Stomach (tissue), 8 donors: ENCODE measurements at regions not wholly inside any gene's neighbourhood (a gene's known extent, or its start where the extent isn't known, plus 50 kb on each side); places are given as distances from the start of the nearest gene placed in this dataset.

Source experiments
- DNase-seq, 2 donors: peaks; one replicate each; pipeline versions ENCODE4 v3.0.0 to v3.0.0-alpha.2; 2013 to 2019
- H3K27ac ChIP-seq, 5 donors: fragments of 200-600 bp in 4 of 5; sonication (generic) in 4 of 5; one replicate each; pipeline ENCODE4 v1.5.1; 2013 to 2019; ENCODE audit warnings: mild to moderate bottlenecking in 1 of 5, moderate library complexity in 1 of 5
- H3K27me3 ChIP-seq, 3 donors: fragments of 200-600 bp; sonication (generic); one replicate each; pipeline ENCODE4 v1.5.1; 2017 to 2019; ENCODE audit warnings: mixed run types in 1 of 3
- H3K36me3 ChIP-seq, 4 donors: fragments of 200-600 bp; sonication (generic); 1 replicate in 3 of 4; 2 replicates in 1 of 4; pipeline ENCODE4 v1.5.1; 2016 to 2019
- H3K4me1 ChIP-seq, 4 donors: fragments of 200-600 bp; sonication (generic); one replicate each; pipeline ENCODE4 v1.5.1; 2016 to 2019
- H3K4me3 ChIP-seq, 4 donors: fragments of 200-600 bp; sonication (generic) in 3 of 4; one replicate each; pipeline ENCODE4 v1.5.1; 2016 to 2019; ENCODE audit warnings: mild to moderate bottlenecking in 1 of 4
- H3K9me3 ChIP-seq, 4 donors: fragments of 200-600 bp; sonication (generic); one replicate each; pipeline ENCODE4 v1.5.1; 2016 to 2019
- EP300 ChIP-seq: sonication (generic); formaldehyde crosslinking; IDR thresholded peaks from one replicate; pipeline ENCODE4 v1.6.1; 2017; ENCODE audit warnings: antibody characterized with exemption
- POLR2A ChIP-seq, 4 donors: fragments of 450-650 bp; IDR thresholded peaks; one replicate each; pipeline ENCODE4 v1.6.1; 2016; ENCODE audit warnings: antibody characterized with exemption in 4 of 4, control low read depth in 2 of 4, mild to moderate bottlenecking in 1 of 4, moderate library complexity in 1 of 4
- POLR2AphosphoS5 ChIP-seq, 3 donors: sonication (generic); formaldehyde crosslinking; IDR thresholded peaks; one replicate each; pipeline ENCODE4 v1.6.1; 2016; ENCODE audit warnings: antibody characterized with exemption in 3 of 3
- WGBS, 5 donors: extraction: QIAGEN DNeasy Blood & Tissue Kit in 3 of 5; methylation state at CpG; one replicate each; pipeline versions ENCODE4 v1.1.5 to v1.1.7; 2013 to 2018; 5-methylcytosine and 5-hydroxymethylcytosine counted together
- intact Hi-C: fragments of 100-400 bp; cut with DNase I; formaldehyde crosslinking; loops from one replicate; pipeline ENCODE4 v1.15.1; 2023; ENCODE audit warnings: low total_unique reads
- TF ChIP-seq, protein P1 (sequence below), 7 experiments: fragments of 450-650 bp in 4 of 7; fragments of 200-600 bp in 3 of 7; sonication (generic) in 3 of 7; IDR thresholded peaks; one replicate each; pipeline ENCODE4 v1.5.1; 2016 to 2019; ENCODE audit warnings: antibody characterized with exemption in 7 of 7, control low read depth in 2 of 7, mild to moderate bottlenecking in 1 of 7
- donor health status: healthy with polysubstance abuse.
- donor health status: Bipolar disorder and iron deficiency.
- donor health status: healthy.

DNA sequence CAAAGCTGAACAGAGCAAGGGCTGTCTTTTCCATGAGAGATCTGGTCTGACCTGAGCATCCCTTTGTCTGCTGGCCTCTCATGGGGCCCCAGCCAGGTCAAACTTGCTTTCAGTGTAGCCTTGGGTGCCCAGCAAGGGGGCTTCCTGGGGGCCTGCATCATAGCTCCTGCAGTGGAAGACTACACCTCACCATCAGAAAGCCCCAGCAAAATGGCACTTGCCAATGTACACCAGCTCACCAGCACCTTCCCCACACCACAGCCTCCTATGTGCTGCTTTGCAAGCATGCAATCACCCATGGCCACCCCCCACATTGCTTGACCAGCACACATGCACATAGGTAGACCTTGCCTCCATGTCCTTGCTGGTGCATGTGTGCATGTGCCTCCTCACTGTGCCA, 1478.1 kb downstream of the FSTL5 start:
- Histone ChIP-seq H3K27ac (no peak overlapping the region), H3K36me3 (no peaks in the 10 kb centered on the region), H3K27me3 (no peaks in the 10 kb centered on the region), H3K4me3 (no peak overlapping the region), H3K4me1 (no peaks in the 10 kb centered on the region), H3K9me3 (peaks cover 0 to 18% (median 8%) of the 10 kb centered on the region in 4 donors)
- TF ChIP-seq, protein P1, sequence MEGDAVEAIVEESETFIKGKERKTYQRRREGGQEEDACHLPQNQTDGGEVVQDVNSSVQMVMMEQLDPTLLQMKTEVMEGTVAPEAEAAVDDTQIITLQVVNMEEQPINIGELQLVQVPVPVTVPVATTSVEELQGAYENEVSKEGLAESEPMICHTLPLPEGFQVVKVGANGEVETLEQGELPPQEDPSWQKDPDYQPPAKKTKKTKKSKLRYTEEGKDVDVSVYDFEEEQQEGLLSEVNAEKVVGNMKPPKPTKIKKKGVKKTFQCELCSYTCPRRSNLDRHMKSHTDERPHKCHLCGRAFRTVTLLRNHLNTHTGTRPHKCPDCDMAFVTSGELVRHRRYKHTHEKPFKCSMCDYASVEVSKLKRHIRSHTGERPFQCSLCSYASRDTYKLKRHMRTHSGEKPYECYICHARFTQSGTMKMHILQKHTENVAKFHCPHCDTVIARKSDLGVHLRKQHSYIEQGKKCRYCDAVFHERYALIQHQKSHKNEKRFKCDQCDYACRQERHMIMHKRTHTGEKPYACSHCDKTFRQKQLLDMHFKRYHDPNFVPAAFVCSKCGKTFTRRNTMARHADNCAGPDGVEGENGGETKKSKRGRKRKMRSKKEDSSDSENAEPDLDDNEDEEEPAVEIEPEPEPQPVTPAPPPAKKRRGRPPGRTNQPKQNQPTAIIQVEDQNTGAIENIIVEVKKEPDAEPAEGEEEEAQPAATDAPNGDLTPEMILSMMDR (IDR thresholded peaks at IDR 0.05) = no peak
- TF ChIP-seq EP300 (no peak), POLR2A (IDR thresholded peaks at IDR 0.05) (no peak), POLR2AphosphoS5 (IDR thresholded peaks at IDR 0.05) (no peak)
- DNase-seq = no peak
- intact Hi-C loops = no loop called here

GRCh38 chr4:160701671-160702070, 1462.1 kb downstream of the FSTL5 start:
- intact Hi-C loops = no loop called here
- Histone ChIP-seq H3K27ac (no peak overlapping the region), H3K36me3 (no peaks in the 10 kb centered on the region), H3K4me3 (no peak overlapping the region), H3K9me3 (no peaks in the 10 kb centered on the region), H3K4me1 (no peaks in the 10 kb centered on the region), H3K27me3 (no peaks in the 10 kb centered on the region)
- TF ChIP-seq, protein P1 (IDR thresholded peaks at IDR 0.05) = no peak
- TF ChIP-seq POLR2AphosphoS5 (IDR thresholded peaks at IDR 0.05) = no peak
- TF ChIP-seq EP300 = no peak
- TF ChIP-seq POLR2A (IDR thresholded peaks at IDR 0.05) = no peak
- peak in 1 of 2 donors; percentile 48 for DNase-seq
- 26 to 57% (median 55%) methylated on average over 4 of the region's 4 CpGs for WGBS, 5 donors

GRCh38 chr4:160709026-160709425, 1454.8 kb downstream of the FSTL5 start:
- no peaks in the 10 kb centered on the region for H3K27me3 ChIP-seq
- H3K9me3 ChIP-seq = no peaks in the 10 kb centered on the region
- no peak overlapping the region for H3K4me3 ChIP-seq
- DNase-seq = peak in 1 of 2 donors; percentile 6
- 55 to 73% (median 69%) methylated on average over 2 of the region's 2 CpGs for WGBS, 5 donors
- intact Hi-C loops = no loop called here
- TF ChIP-seq, protein P1 (IDR thresholded peaks at IDR 0.05) = no peak
- TF ChIP-seq POLR2AphosphoS5 (IDR thresholded peaks at IDR 0.05) (no peak), EP300 (no peak), POLR2A (IDR thresholded peaks at IDR 0.05) (no peak)
- H3K36me3 ChIP-seq = no peaks in the 10 kb centered on the region
- H3K4me1 ChIP-seq = no peaks in the 10 kb centered on the region
- no peak overlapping the region for H3K27ac ChIP-seq

- 89 to 100% (median 94%) methylated on average over 1 of the region's 1 CpG for WGBS, 5 donors
- TF ChIP-seq POLR2AphosphoS5 (IDR thresholded peaks at IDR 0.05) = no peak
- no peak for TF ChIP-seq POLR2A (IDR thresholded peaks at IDR 0.05)
- TF ChIP-seq EP300 = no peak
- TF ChIP-seq, protein P1 (IDR thresholded peaks at IDR 0.05) = no peak
- H3K36me3 ChIP-seq = no peaks in the 10 kb centered on the region
- H3K9me3 ChIP-seq = no peaks in the 10 kb centered on the region
- no peaks in the 10 kb centered on the region for H3K4me1 ChIP-seq
- intact Hi-C loops = no loop called here
- H3K27ac ChIP-seq = no peak overlapping the region
- no peak for DNase-seq
- H3K4me3 ChIP-seq = no peak overlapping the region
- H3K27me3 ChIP-seq = no peaks in the 10 kb centered on the region
These were observed 1454.3 kb downstream of the FSTL5 start for GRCh38 chr4:160709546-160709945.
